ENCODE measurements at regions not wholly inside any gene's neighbourhood (a gene's known extent, or its start where the extent isn't known, plus 50 kb on each side); places are given as distances from the start of the nearest gene placed in this dataset.
"Not testable (repeated sequence)": the region's sequence is repeated elsewhere in the genome, so short reads cannot be mapped to it uniquely, and the experiment has no call there.

- TF ChIP-seq CTCF (IDR thresholded peaks at IDR 0.05; ENCODE audit: low read depth, low read length), result no peak
- Histone ChIP-seq H3K27me3 (no peaks in the 10 kb centered on the region; the same call in 1 of the 2 replicates), H3K36me3 (no peaks in the 10 kb centered on the region), H3K4me3 (ENCODE audit: low read depth, low read length) (no peak overlapping the region), H3K9me3 (no peaks in the 10 kb centered on the region), H3K4me1 (no peaks in the 10 kb centered on the region)
- DNase-seq, result no peak
Observed at GRCh38 chr2:173521450-173522192, 166.9 kb downstream of the CDCA7 start.

- DNase-seq, result no peak
- no peak overlapping the region for H3K4me3 ChIP-seq (ENCODE audit: low read depth, low read length)
- no peak for TF ChIP-seq CTCF (IDR thresholded peaks at IDR 0.05; ENCODE audit: low read depth, low read length)
- no peaks in the 10 kb centered on the region for H3K36me3 ChIP-seq
- H3K27me3 ChIP-seq, result no peaks in the 10 kb centered on the region; the same call in 1 of the 2 replicates
- H3K4me1 ChIP-seq, result no peaks in the 10 kb centered on the region
- no peaks in the 10 kb centered on the region for H3K9me3 ChIP-seq
Observed at GRCh38 chr2:173523497-173523896, 168.8 kb downstream of the CDCA7 start.

GRCh38 chr2:173524256-173524955 lies 169.7 kb downstream of the CDCA7 start:
- no peaks in the 10 kb centered on the region for H3K9me3 ChIP-seq
- peak overlapping the region; percentile 8; the same call in 1 of the 2 replicates for H3K4me3 ChIP-seq (ENCODE audit: low read depth, low read length)
- TF ChIP-seq CTCF (IDR thresholded peaks at IDR 0.05; ENCODE audit: low read depth, low read length), result no peak

GRCh38 chr2:173532732-173533531 lies 178.3 kb downstream of the CDCA7 start:
- H3K36me3 ChIP-seq; H3K27me3 ChIP-seq; H3K9me3 ChIP-seq; H3K4me3 ChIP-seq (ENCODE audit: low read depth, low read length); H3K4me1 ChIP-seq; DNase-seq: not testable (repeated sequence)

More at GRCh38 chr2:173524256-173524955, 169.7 kb downstream of the CDCA7 start:
- no peak for DNase-seq
- H3K27me3 ChIP-seq, result no peaks in the 10 kb centered on the region; the same call in 1 of the 2 replicates
- no peaks in the 10 kb centered on the region for H3K36me3 ChIP-seq
- H3K4me1 ChIP-seq, result no peaks in the 10 kb centered on the region

GRCh38 chr2:173537694-173538093 lies 183.0 kb downstream of the CDCA7 start:
- no peaks in the 10 kb centered on the region for H3K9me3 ChIP-seq
- no peak for TF ChIP-seq CTCF (IDR thresholded peaks at IDR 0.05; ENCODE audit: low read depth, low read length)
- no peaks in the 10 kb centered on the region for H3K36me3 ChIP-seq
- H3K27me3 ChIP-seq, result no peaks in the 10 kb centered on the region; the same call in 1 of the 2 replicates
- H3K4me1 ChIP-seq, result no peaks in the 10 kb centered on the region
- no peak overlapping the region for H3K4me3 ChIP-seq (ENCODE audit: low read depth, low read length)
- no peak for DNase-seq

- Histone ChIP-seq H3K4me1 (no peaks in the 10 kb centered on the region), H3K4me3 (ENCODE audit: low read depth, low read length) (no peak overlapping the region), H3K27me3 (no peaks in the 10 kb centered on the region; the same call in 1 of the 2 replicates), H3K9me3 (no peaks in the 10 kb centered on the region), H3K36me3 (no peaks in the 10 kb centered on the region)
- DNase-seq, result no peak
- TF ChIP-seq CTCF (IDR thresholded peaks at IDR 0.05; ENCODE audit: low read depth, low read length), result no peak
Observed at GRCh38 chr2:173539615-173540014, 184.9 kb downstream of the CDCA7 start.
